ACHN (cell line): ENCODE measurements at regions not wholly inside any gene's neighbourhood (a gene's known extent, or its start where the extent isn't known, plus 50 kb on each side); places are given as distances from the start of the nearest gene placed in this dataset.

ENCODE experiments used
- DNase-seq: peaks from one replicate; pipeline ENCODE4 v3.0.0-alpha.2; 2015
- in situ Hi-C: cut with HindIII; loops from 2 replicates; pipeline ENCODE4 v1.10.0; 2017; ENCODE audit warnings: low sequenced_read_pairs, low pct_ligation_motif_present, low pct_unique_long_range_greater_than_20kb

- no peak for DNase-seq
- in situ Hi-C loops, result no loop called here
Measured at GRCh38 chr5:119862619-119863018, 233.3 kb downstream of the FAM170A start.

GRCh38 chr5:119864286-119864685 lies 234.9 kb downstream of the FAM170A start:
- no peak for DNase-seq
- in situ Hi-C loops, result no loop called here

- no peak for DNase-seq
- in situ Hi-C loops, result no loop called here
Measured at GRCh38 chr5:119873611-119874010, 244.3 kb downstream of the FAM170A start.

DNA sequence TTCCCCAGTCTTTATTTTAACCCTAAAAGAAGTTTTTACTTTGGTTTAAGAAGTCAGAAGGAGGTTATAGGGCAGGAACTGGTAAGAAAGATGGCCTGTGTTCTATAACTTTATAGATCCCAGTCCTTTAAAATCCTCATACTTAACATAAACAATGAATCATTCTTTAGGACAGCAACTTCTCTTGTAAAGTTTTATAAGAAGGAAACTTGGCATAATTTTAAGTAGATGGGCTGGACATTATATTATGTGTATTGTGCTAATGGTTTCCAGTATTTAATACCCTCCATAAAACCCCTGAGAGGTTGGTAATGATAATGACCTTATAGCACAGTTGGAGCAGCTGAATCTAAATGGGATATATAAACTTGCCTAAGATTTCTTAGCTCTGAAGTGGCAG lies 247.2 kb downstream of the FAM170A start:
- in situ Hi-C loops, result no loop called here
- no peak for DNase-seq

- no peak for DNase-seq
- in situ Hi-C loops, result no loop called here
Measured at GRCh38 chr5:119878712-119879111, 249.4 kb downstream of the FAM170A start.

- in situ Hi-C loops, result no loop called here
- DNase-seq, result no peak
Measured at GRCh38 chr5:119879446-119879845, 250.1 kb downstream of the FAM170A start.

- in situ Hi-C loops, result no loop called here
- no peak for DNase-seq
Measured at GRCh38 chr5:119895066-119895465, 265.7 kb downstream of the FAM170A start.

GRCh38 chr5:119896826-119897536 lies 267.6 kb downstream of the FAM170A start:
- no peak for DNase-seq
- in situ Hi-C loops, result no loop called here

DNA sequence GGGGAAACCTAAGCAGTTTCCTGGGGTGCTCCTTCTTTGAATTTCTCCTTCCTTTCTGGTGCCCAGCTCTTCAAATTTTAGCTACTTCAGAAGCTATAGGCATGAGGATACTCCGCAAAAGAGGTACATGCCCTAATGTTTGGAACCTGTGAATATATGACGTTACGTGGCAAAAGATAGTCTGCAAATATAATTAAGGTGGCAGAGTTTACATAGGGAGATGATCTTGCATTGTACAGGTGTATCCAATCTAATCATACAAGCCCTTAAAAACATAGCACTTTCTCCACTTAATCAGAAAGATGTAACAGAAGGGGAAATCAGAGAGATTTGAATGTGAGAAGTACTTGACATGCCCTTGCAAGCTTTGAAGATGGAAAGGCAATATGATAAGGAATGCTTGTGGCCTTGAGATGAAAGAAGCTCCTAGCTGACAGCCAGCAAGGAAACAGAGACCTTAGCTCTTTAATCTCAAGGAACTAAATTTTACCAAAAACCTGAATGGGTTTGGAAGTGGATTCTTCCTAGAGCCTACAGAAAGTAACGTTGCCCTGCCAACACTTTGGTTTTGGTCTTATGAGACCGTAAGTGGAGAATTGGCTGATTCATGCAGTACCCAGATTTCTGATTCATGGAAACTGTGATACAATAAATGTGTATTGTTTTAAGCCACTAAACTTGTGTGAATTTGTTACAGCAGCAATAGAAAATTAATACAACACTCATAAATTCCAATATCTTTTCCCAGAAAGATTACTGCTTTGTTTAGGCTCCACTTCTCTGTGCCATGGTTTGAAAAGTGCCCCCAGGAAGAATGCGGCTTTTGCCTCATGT lies 268.4 kb downstream of the FAM170A start:
- in situ Hi-C loops, result no loop called here
- DNase-seq, result no peak

- in situ Hi-C loops, result no loop called here
- no peak for DNase-seq
Measured at GRCh38 chr5:119899981-119900380, 270.6 kb downstream of the FAM170A start.

GRCh38 chr5:119902593-119902992 lies 273.2 kb downstream of the FAM170A start:
- no peak for DNase-seq
- in situ Hi-C loops, result no loop called here

DNA sequence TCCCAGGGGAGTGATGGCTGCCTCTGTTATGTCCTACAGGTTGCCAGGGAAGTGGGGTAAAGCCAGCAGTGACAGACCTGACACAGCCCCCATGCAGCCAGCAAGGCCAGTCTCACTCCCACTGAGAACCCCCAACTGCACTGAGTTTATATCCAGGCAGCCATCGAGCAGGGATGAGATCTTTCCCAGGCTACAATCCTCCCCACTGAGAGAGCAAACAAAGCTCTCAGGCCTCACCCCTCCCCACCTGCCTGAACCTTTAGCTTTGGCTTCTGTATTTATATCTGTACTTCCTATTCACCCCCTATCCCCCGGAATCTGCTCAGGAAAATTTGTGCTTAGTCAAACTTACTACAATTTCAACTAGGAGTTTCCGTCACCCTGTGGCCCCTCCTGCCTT lies 284.1 kb downstream of the FAM170A start:
- in situ Hi-C loops, result no loop called here
- no peak for DNase-seq

GRCh38 chr5:119919279-119919678 lies 289.9 kb downstream of the FAM170A start:
- in situ Hi-C loops, result no loop called here
- DNase-seq, result no peak

DNA sequence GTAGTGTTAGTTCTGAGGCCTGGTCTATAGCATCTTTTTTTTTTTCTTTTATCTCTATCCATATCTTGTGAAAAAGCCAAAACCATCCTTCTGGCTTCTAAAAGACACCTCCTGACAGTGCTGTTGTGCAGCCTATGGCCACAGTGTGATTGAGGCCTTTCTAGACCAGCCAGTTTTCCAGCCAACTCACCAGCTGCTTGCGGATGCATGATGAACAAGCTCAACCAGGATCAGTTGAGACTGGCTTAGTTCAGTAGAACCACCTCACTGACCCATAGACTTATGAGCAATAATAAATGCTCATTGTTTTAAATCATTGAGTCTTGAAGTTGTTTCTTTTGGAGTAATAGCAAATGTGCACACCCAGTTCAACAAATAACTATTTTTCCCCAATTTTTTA lies 296.9 kb downstream of the FAM170A start:
- in situ Hi-C loops, result no loop called here
- no peak for DNase-seq

DNA sequence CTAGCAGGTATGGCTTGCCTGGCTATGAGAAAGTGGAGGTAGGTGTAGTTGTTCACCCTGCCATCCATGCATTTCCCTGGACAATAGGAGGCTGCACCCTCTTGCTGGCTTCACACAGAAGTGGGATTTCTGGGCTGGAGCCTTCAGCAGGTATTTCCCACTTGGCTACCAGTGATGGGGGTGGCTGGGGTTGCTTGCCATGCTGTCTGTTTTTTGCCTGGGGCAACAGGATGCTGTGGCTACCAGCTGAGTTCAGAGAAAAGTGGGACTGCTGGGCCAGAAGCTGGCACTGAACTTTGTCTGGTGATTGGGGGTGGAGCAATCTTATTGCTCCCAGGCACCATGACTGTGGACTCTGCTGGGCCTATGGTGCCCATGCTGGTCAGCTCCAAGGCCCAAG lies 299.6 kb downstream of the FAM170A start:
- DNase-seq, result no peak
- in situ Hi-C loops, result no loop called here

DNA sequence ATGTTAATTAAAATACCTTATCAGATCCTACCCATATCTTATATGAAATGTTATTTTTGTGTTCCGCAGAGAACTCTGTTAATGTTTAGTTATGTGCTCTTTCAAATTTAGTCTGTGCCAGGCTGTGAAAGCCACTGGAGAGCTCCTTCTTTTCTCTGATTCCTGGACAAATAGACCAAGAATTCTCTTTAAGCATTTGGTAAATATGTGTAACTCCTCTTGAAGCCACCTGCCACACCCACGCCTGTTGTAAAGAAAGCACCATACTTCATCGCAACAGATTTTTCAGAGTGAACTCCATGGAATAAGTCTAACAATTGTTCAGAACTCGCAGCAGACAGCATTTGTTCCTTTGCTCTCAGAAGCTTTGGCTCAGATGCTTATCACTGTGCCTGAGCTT lies 301.1 kb downstream of the FAM170A start:
- DNase-seq, result no peak
- in situ Hi-C loops, result no loop called here

DNA sequence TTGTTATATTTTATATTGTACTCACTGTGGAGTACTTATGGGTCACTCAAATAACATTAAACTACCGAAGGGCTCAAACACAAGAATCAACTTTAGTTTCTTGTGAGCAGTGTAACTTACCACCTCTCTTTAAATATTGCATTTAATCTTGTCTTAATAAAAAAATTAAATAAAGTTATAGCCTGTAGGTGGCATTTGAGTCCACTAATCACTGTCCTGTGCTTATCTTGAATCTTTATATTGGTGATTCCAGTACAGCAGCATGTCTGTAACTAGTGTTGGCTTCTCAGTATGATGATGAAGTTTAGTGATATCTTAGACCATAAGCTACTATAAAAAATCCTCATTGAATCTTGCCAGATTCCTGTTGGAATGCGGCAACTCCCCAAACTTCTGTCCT lies 313.8 kb downstream of the FAM170A start:
- in situ Hi-C loops, result no loop called here
- DNase-seq, result peak; percentile 13

- in situ Hi-C loops, result no loop called here
- DNase-seq, result no peak
Measured at GRCh38 chr5:119945691-119946090, 316.3 kb downstream of the FAM170A start.

GRCh38 chr5:119948162-119948561 lies 318.8 kb downstream of the FAM170A start:
- no peak for DNase-seq
- in situ Hi-C loops, result no loop called here

DNA sequence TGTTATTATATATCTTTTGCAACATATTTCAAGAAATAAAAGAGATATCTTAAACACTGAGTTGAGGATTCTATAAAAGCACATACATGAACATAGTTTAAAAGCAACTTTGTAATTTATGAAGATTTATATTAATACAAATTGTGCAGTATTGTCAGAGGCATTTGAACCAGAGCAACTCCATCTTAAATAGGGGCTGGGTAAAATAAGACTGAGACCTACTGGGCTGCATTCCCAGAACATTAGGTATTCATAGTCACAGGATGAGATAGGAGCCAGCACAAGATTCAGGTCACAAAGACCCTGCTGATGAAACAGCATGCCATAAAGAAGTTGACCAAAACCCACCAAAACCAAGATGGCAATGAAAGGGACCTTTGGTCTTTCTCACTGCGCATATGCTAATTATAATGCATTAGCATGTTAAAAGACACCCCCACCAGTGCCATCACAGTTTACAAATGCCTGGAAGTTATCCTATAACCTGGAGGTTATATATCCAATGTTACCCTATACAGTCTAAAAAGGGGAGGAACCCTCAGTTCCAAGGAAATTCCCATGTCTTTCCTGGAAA lies 320.2 kb downstream of the FAM170A start:
- DNase-seq, result no peak
- in situ Hi-C loops, result no loop called here
